ENCODE measurements at regions not wholly inside any gene's neighbourhood (a gene's known extent, or its start where the extent isn't known, plus 50 kb on each side); places are given as distances from the start of the nearest gene placed in this dataset.

DNA sequence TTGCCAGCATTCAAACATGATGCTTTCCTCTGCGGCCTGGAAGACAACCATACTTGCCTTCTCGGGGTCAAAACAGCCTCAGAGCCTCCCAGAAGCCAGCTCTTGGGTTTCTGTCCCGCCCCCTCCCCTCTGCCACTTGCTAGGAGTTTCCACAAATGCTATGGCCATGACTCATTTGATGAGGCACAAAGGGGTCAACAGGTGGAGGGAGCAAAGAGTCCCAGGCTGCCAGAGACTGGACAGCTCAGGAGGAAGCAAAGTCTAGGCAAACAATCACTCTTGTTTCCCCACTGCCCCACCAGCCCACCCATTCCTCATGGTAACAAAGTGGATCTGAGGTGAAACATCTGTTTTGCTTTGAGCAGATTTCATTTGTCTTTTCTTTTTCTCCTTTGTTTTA lies 551.1 kb downstream of the TNS1 start:
- no peak overlapping the region for H3K4me3 ChIP-seq
- no peak for DNase-seq
- H3K27me3 ChIP-seq: no peaks in the 10 kb centered on the region
- H3K27ac ChIP-seq: no peak overlapping the region
- 74 to 84% methylated on average over 2 to 3 of the region's 3 CpGs for WGBS, 2 donors
- no peaks in the 10 kb centered on the region for H3K36me3 ChIP-seq
- intact Hi-C loops (cut with DNase I): no loop called here
- H3K9me3 ChIP-seq: no peaks in the 10 kb centered on the region
- H3K4me1 ChIP-seq: peaks cover 0 to 4% (median 0%) of the 10 kb centered on the region in 3 donors
- TF ChIP-seq POLR2A (IDR thresholded peaks at IDR 0.05): no peak
- TF ChIP-seq, protein P1, sequence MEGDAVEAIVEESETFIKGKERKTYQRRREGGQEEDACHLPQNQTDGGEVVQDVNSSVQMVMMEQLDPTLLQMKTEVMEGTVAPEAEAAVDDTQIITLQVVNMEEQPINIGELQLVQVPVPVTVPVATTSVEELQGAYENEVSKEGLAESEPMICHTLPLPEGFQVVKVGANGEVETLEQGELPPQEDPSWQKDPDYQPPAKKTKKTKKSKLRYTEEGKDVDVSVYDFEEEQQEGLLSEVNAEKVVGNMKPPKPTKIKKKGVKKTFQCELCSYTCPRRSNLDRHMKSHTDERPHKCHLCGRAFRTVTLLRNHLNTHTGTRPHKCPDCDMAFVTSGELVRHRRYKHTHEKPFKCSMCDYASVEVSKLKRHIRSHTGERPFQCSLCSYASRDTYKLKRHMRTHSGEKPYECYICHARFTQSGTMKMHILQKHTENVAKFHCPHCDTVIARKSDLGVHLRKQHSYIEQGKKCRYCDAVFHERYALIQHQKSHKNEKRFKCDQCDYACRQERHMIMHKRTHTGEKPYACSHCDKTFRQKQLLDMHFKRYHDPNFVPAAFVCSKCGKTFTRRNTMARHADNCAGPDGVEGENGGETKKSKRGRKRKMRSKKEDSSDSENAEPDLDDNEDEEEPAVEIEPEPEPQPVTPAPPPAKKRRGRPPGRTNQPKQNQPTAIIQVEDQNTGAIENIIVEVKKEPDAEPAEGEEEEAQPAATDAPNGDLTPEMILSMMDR (IDR thresholded peaks at IDR 0.05): no peak

DNA sequence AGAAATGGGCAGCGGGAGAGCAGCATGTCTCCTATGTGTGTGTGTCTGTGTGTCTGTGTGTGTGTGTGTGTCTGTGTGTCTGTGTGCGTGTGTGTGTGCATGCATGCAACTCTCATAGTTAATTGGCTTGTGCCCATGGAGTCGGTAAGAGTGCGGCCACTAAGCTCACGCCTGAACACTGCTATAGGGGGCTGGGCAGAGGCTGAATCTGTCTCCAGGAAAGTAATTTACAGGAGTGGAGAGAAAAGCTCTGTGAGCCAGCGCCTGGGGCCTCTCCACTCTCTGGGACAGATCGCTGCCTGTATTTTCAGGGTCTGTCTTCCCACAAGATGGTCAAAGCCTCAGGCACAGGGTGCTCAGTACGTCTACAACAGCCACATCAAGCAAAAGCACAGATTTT lies 553.4 kb downstream of the TNS1 start:
- H3K4me3 ChIP-seq: no peak overlapping the region
- no peaks in the 10 kb centered on the region for H3K9me3 ChIP-seq
- TF ChIP-seq POLR2A (IDR thresholded peaks at IDR 0.05): no peak
- TF ChIP-seq, protein P1 (IDR thresholded peaks at IDR 0.05): no peak
- intact Hi-C loops (cut with DNase I): no loop called here
- no peaks in the 10 kb centered on the region for H3K27me3 ChIP-seq
- H3K27ac ChIP-seq: no peak overlapping the region
- WGBS, 2 donors: 84 to 96% methylated on average over 7 of the region's 8 CpGs
- DNase-seq: no peak
- H3K36me3 ChIP-seq: no peaks in the 10 kb centered on the region
- peaks cover 0 to 4% (median 0%) of the 10 kb centered on the region in 3 donors for H3K4me1 ChIP-seq

DNA sequence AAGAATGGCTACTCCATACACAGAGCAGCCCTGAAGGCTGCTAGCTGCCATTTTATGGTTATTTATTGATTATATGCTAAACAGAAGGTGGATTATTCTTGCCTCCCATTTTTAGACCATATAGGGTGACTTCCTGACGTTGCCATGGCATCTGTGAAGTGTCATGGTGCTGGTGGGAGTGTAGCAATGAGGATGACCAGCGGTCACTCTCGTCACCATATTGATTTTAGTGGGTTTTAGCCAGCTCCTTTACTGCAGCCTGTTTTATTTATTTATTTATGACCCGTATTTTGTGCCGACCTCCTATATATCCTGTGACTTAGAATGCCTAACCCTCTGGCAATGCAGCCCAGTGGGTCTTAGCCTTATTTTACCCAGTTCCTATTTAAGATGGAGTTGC lies 553.9 kb downstream of the TNS1 start:
- Histone ChIP-seq H3K4me3 (no peak overlapping the region), H3K4me1 (peaks cover 0 to 4% (median 0%) of the 10 kb centered on the region in 3 donors), H3K27me3 (no peaks in the 10 kb centered on the region), H3K9me3 (no peaks in the 10 kb centered on the region), H3K36me3 (no peaks in the 10 kb centered on the region), H3K27ac (no peak overlapping the region)
- intact Hi-C loops (cut with DNase I): no loop called here
- TF ChIP-seq, protein P1 (IDR thresholded peaks at IDR 0.05): no peak
- no peak for TF ChIP-seq POLR2A (IDR thresholded peaks at IDR 0.05)
- no peak for DNase-seq
- 87 to 97% methylated on average over 4 to 5 of the region's 5 CpGs for WGBS, 2 donors

DNA sequence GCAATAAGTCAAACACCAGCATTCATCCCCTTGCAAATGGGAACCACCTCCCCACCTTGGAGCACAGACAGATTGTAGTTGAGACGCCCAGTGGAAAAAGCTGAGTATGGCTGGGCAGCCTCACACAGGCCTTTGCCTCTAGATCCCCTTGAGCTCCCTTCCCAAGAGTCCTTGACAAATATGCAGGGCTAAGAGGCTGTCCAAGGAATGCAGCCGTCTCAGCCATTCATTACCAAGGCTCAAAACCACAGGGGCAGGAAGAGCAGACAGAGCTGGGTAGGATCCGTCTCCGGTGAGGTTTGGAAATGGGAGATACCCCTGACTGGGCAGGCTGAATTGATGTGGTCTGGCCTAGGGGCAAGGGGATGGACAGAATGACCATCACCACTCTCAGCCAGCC lies 557.1 kb downstream of the TNS1 start:
- Histone ChIP-seq H3K27me3 (no peaks in the 10 kb centered on the region), H3K4me3 (no peak overlapping the region), H3K9me3 (no peaks in the 10 kb centered on the region), H3K36me3 (no peaks in the 10 kb centered on the region), H3K27ac (no peak overlapping the region), H3K4me1 (no peaks in the 10 kb centered on the region)
- intact Hi-C loops (cut with DNase I): no loop called here
- TF ChIP-seq, protein P1 (IDR thresholded peaks at IDR 0.05): no peak
- no peak for TF ChIP-seq POLR2A (IDR thresholded peaks at IDR 0.05)
- DNase-seq: no peak
- WGBS, 2 donors: 86% methylated on average over 4 of the region's 4 CpGs; no CpG with 5 or more reads in 1 of the 2 donors

DNA sequence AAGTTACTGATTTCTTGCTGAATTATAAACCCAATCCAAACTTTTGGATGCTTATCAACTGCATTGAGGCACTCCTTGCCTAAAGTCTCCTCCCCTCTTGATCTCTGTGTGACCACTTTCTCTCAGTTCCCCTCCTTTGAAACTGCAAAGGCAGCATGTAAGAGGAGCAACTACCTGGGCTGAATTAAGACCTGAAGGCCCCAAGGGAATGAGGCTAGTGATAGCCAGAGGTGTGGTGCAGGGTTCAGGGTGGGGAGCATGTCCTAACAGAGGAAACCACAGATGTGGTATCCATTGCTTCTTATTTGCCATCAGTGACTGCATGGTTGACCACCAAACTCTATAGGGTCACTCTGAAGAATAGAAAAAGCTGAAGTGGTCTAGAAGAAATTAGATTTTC lies 557.9 kb downstream of the TNS1 start:
- H3K27ac ChIP-seq: no peak overlapping the region
- H3K9me3 ChIP-seq: no peaks in the 10 kb centered on the region
- no peak overlapping the region for H3K4me3 ChIP-seq
- no peaks in the 10 kb centered on the region for H3K4me1 ChIP-seq
- H3K27me3 ChIP-seq: no peaks in the 10 kb centered on the region
- TF ChIP-seq POLR2A (IDR thresholded peaks at IDR 0.05): no peak
- TF ChIP-seq, protein P1 (IDR thresholded peaks at IDR 0.05): no peak
- H3K36me3 ChIP-seq: no peaks in the 10 kb centered on the region
- no peak for DNase-seq
- intact Hi-C loops (cut with DNase I): no loop called here
